HepG2 (cell line): ENCODE measurements at regions not wholly inside any gene's neighbourhood (a gene's known extent, or its start where the extent isn't known, plus 50 kb on each side); places are given as distances from the start of the nearest gene placed in this dataset.

Experiments used
- ATAC-seq: fragments of 200-7000 bp; cut with Tn5 transposase; 3 replicates; pipeline ENCODE4 v1.9.1; 2020; ENCODE audit warnings: mild to moderate bottlenecking, moderate library complexity
- BruUV-seq: library from RNA; stranded (reverse); fragments of 400-500 nt; replicated peaks from 2 replicates; lab custom pipeline; 2021; lab: Mats Ljungman, UMichigan
- CTCF ChIA-PET: fragments of 300-600 bp; formaldehyde crosslinking; extraction: SDS; loops from one replicate; lab custom pipeline; 2021; ENCODE audit warnings: low total read pairs, inconsistent platforms, low intra/inter-chr PET ratio; lab: Yijun Ruan, JAX
- POLR2A ChIA-PET: fragments of 350-600 bp; sonication (Branson Sonifier 250); formaldehyde crosslinking; loops from one replicate; lab custom pipeline; 2020; ENCODE audit warnings: antibody characterized with exemption, inconsistent platforms; lab: Yijun Ruan, JAX
- DNase-seq: peaks from one replicate; pipeline ENCODE4 v3.0.0-alpha.2; 2015; ENCODE audit warnings: low spot score
- FAIRE-seq: peaks from 3 replicates; lab custom pipeline; 2011; peaks lifted over from hg19 to GRCh38; lab: Jason Lieb, UNC
- H2AFZ ChIP-seq: one replicate; pipeline ENCODE4 v1.6.1; 2011; ENCODE audit warnings: low read length, inconsistent platforms
- H3K27ac ChIP-seq: fragments of 300-600 bp; 3 replicates; pipeline ENCODE4 v1.8.0; 2011; ENCODE audit warnings: mixed run types, mild to moderate bottlenecking, mixed read lengths, low read length, inconsistent platforms; ENCODE audit not compliant: insufficient read depth; ENCODE audit errors: extremely low read length
- H3K27me3 ChIP-seq, 2 experiments: fragments of 200-600 bp in 1 of 2; 2 replicates in 1 of 2; 3 replicates in 1 of 2; pipeline versions ENCODE4 v1.6.0 to v1.8.0; 2011; ENCODE audit warnings: low read length in 2 of 2, mild to moderate bottlenecking in 2 of 2, moderate library complexity in 2 of 2, inconsistent platforms in 1 of 2; ENCODE audit not compliant: insufficient read depth in 2 of 2, control insufficient read depth in 1 of 2
- H3K36me3 ChIP-seq, 2 experiments: fragments of 200-600 bp in 1 of 2; replicated peaks in 1 of 2; 2 replicates in 1 of 2; 3 replicates in 1 of 2; pipeline versions ENCODE4 v1.5.1 to v1.8.0; 2011; ENCODE audit warnings: low read length in 2 of 2, inconsistent platforms in 1 of 2; ENCODE audit not compliant: insufficient read depth in 2 of 2, control insufficient read depth in 1 of 2
- H3K4me1 ChIP-seq: 2 replicates; pipeline ENCODE4 v1.5.1; 2012; ENCODE audit warnings: low read length, inconsistent platforms; ENCODE audit not compliant: insufficient read depth
- H3K4me2 ChIP-seq: 2 replicates; pipeline ENCODE4 v1.6.0; 2011; ENCODE audit warnings: low read depth, low read length, inconsistent platforms
- H3K4me3 ChIP-seq, 3 experiments: fragments of 200-600 bp in 1 of 3; sonication (generic), shearing (Covaris generic) in 1 of 3; replicated peaks in 1 of 3; 2 replicates each; pipeline ENCODE4 v1.5.1; 2011 to 2016; ENCODE audit warnings: low read length in 3 of 3, inconsistent platforms in 2 of 3, low read depth in 2 of 3, mild to moderate bottlenecking in 2 of 3, control low read depth in 1 of 3, mixed read lengths in 1 of 3; ENCODE audit not compliant: insufficient read depth in 1 of 3
- H3K79me2 ChIP-seq: one replicate; pipeline ENCODE4 v1.6.1; 2011; ENCODE audit warnings: low read length, inconsistent platforms; ENCODE audit not compliant: insufficient read depth
- H3K9ac ChIP-seq: 2 replicates; pipeline ENCODE4 v1.6.0; 2011; ENCODE audit warnings: mild to moderate bottlenecking, low read depth, low read length, inconsistent platforms; ENCODE audit not compliant: insufficient read depth
- H3K9me3 ChIP-seq: 2 replicates; pipeline ENCODE4 v1.5.1; 2012; ENCODE audit warnings: mild to moderate bottlenecking, low read length
- H4K20me1 ChIP-seq: 2 replicates; pipeline ENCODE4 v1.6.0; 2011; ENCODE audit warnings: inconsistent platforms, mild to moderate bottlenecking, low read length, moderate library complexity; ENCODE audit not compliant: insufficient read depth
- ATF3 ChIP-seq: sonication (generic); formaldehyde crosslinking; IDR thresholded peaks from 2 replicates; pipeline ENCODE4 v1.4.0; 2020; ENCODE audit warnings: missing genetic modification reagents
- CBX1 ChIP-seq: IDR thresholded peaks from one replicate; pipeline ENCODE4 v1.6.1; 2016; ENCODE audit warnings: antibody characterized with exemption, low read depth
- HMGXB3 ChIP-seq: sonication (generic); formaldehyde crosslinking; IDR thresholded peaks from 2 replicates; pipeline ENCODE4 v1.4.0; 2020; ENCODE audit warnings: missing genetic modification reagents, borderline replicate concordance
- HOXA9 ChIP-seq: sonication (generic); formaldehyde crosslinking; IDR thresholded peaks from 2 replicates; pipeline ENCODE4 v1.8.1; 2022; ENCODE audit warnings: missing genetic modification reagents, mild to moderate bottlenecking, moderate library complexity, borderline replicate concordance
- KDM1A ChIP-seq: IDR thresholded peaks from 2 replicates; pipeline ENCODE4 v1.6.1; 2016; ENCODE audit warnings: missing compliant biosample characterization
- PATZ1 ChIP-seq: sonication (generic); formaldehyde crosslinking; IDR thresholded peaks from 2 replicates; pipeline ENCODE4 v1.4.0; 2020; ENCODE audit warnings: missing genetic modification reagents
- PCBP1 ChIP-seq: fragments of 200-400 bp; formaldehyde crosslinking; IDR thresholded peaks from 2 replicates; pipeline ENCODE4 v1.6.1; 2017; ENCODE audit warnings: mild to moderate bottlenecking, low read depth, low read length, borderline replicate concordance
- PHB2 ChIP-seq: fragments of 450-650 bp; IDR thresholded peaks from 2 replicates; pipeline ENCODE4 v1.6.1; 2018; ENCODE audit not compliant: partially characterized antibody
- PLRG1 ChIP-seq: fragments of 450-650 bp; conservative IDR thresholded peaks from 2 replicates; pipeline ENCODE4 v1.6.1; 2016
- SMYD3 ChIP-seq: sonication (generic); formaldehyde crosslinking; IDR thresholded peaks from 2 replicates; pipeline ENCODE4 v1.8.1; 2023; ENCODE audit warnings: mild to moderate bottlenecking, missing genetic modification reagents
- TERF1 ChIP-seq: sonication (generic); formaldehyde crosslinking; IDR thresholded peaks from 2 replicates; pipeline ENCODE4 v1.8.0; 2022; ENCODE audit warnings: mild to moderate bottlenecking, missing genetic modification reagents, moderate library complexity
- YEATS2 ChIP-seq: sonication (generic); formaldehyde crosslinking; IDR thresholded peaks from 2 replicates; pipeline ENCODE4 v1.4.0; 2020; ENCODE audit warnings: missing genetic modification reagents, borderline replicate concordance
- ZNF329 ChIP-seq: sonication (generic); formaldehyde crosslinking; IDR thresholded peaks from 2 replicates; pipeline ENCODE4 v1.9.0; 2021; ENCODE audit warnings: low read depth, mild to moderate bottlenecking, missing genetic modification reagents
- ZNF44 ChIP-seq: sonication (generic); formaldehyde crosslinking; IDR thresholded peaks from 2 replicates; pipeline ENCODE4 v1.5.1; 2020; ENCODE audit warnings: mild to moderate bottlenecking, missing genetic modification reagents
- ZNF496 ChIP-seq: sonication (generic); formaldehyde crosslinking; IDR thresholded peaks from 2 replicates; pipeline ENCODE4 v1.8.1; 2023; ENCODE audit warnings: mild to moderate bottlenecking, moderate library complexity, missing genetic modification reagents; ENCODE audit not compliant: insufficient replicate concordance
- ZNF629 ChIP-seq: sonication (generic); formaldehyde crosslinking; conservative IDR thresholded peaks from 2 replicates; pipeline ENCODE4 v1.5.0; 2020; ENCODE audit warnings: missing genetic modification reagents
- WGBS: methylation state at CpG from one replicate; pipeline ENCODE4 v1.1.6; 2017; ENCODE audit warnings: low lambda C conversion rate; 5-methylcytosine and 5-hydroxymethylcytosine counted together
- in situ Hi-C: cut with HindIII; loops from 2 replicates; pipeline ENCODE4 v1.10.0; 2017; ENCODE audit warnings: low pct_unique_long_range_greater_than_20kb; ENCODE audit not compliant: extremely low pct_ligation_motif_present
- intact Hi-C: fragments of 100-400 bp; cut with micrococcal nuclease; formaldehyde crosslinking; loops from one replicate; pipeline ENCODE4 v1.10.0; 2022; ENCODE audit not compliant: unreplicated experiment

- TF ChIP-seq YEATS2 (no peak), KDM1A (CRISPR knock-in tag) (no peak), ZNF629 (no peak), ZNF329 (CRISPR knock-in tag) (no peak), PATZ1 (CRISPR knock-in tag) (no peak), ZNF44 (CRISPR knock-in tag) (no peak), HOXA9 (CRISPR knock-in tag) (no peak), PLRG1 (no peak), SMYD3 (no peak), CBX1 (no peak), ZNF496 (CRISPR knock-in tag) (no peak)
- TF ChIP-seq, all 625 proteins: peak for 0
Observed at GRCh38 chr18:73647391-73647790, 500.2 kb downstream of the FBXO15 start (continued).

- ChIA-PET CTCF (no interaction called here), POLR2A (no interaction called here)
- intact Hi-C loops, result no loop called here
- FAIRE-seq, result no peak
- no peaks in the 10 kb centered on the region for H3K79me2 ChIP-seq
- no peak overlapping the region for H3K4me2 ChIP-seq
- H3K27me3 ChIP-seq, result no peaks in the 10 kb centered on the region
- no peak overlapping the region for H3K9ac ChIP-seq
- in situ Hi-C loops, result no loop called here
- BruUV-seq, result no TSS peak
- H4K20me1 ChIP-seq, result no peaks in the 10 kb centered on the region
- no peak overlapping the region for H3K27ac ChIP-seq
- ATAC-seq, result no peak
- no peaks in the 10 kb centered on the region for H3K9me3 ChIP-seq
- 0% methylated on average over 3 of the region's 3 CpGs for WGBS
- no peaks in the 10 kb centered on the region for H3K4me1 ChIP-seq
- H3K36me3 ChIP-seq, result no peaks in the 10 kb centered on the region
- DNase-seq, result no peak
- H2AFZ ChIP-seq, result no peak overlapping the region
- H3K4me3 ChIP-seq, result no peak overlapping the region
- TF ChIP-seq PCBP1 (no peak), ATF3 (CRISPR knock-in tag) (no peak), TERF1 (CRISPR knock-in tag) (no peak), HMGXB3 (CRISPR knock-in tag) (no peak), PHB2 (no peak)
Observed at GRCh38 chr18:73646772-73647171, 500.9 kb downstream of the FBXO15 start.
